CD14-positive monocyte (primary cell): ENCODE measurements at regions not wholly inside any gene's neighbourhood (a gene's known extent, or its start where the extent isn't known, plus 50 kb on each side); places are given as distances from the start of the nearest gene placed in this dataset.

Experiments used
- DNase-seq, 3 donors: peaks; one replicate each; pipeline ENCODE4 v3.0.0-alpha.2; 2011 to 2022
- H2AFZ ChIP-seq: 2 replicates; pipeline ENCODE4 v1.6.0; 2012; ENCODE audit warnings: mild to moderate bottlenecking, low read depth, low read length, inconsistent platforms; ENCODE audit not compliant: insufficient read depth, poor library complexity, severe bottlenecking
- H3K27ac ChIP-seq, 2 donors: 1 replicate in 1 of 2; 2 replicates in 1 of 2; pipeline ENCODE4 v1.5.1; 2012 to 2013; ENCODE audit warnings: low read length in 2 of 2, control low read depth in 1 of 2, inconsistent platforms in 1 of 2, low read depth in 1 of 2, mild to moderate bottlenecking in 1 of 2
- H3K27me3 ChIP-seq, 2 donors: one replicate each; pipeline versions ENCODE4 v1.6.0 to v1.6.1; 2011 to 2013; ENCODE audit warnings: low read length in 2 of 2; ENCODE audit not compliant: control insufficient read depth in 2 of 2, insufficient read depth in 2 of 2
- H3K36me3 ChIP-seq, 2 donors: replicated peaks in 1 of 2; 1 replicate in 1 of 2; 2 replicates in 1 of 2; pipeline versions ENCODE4 v1.5.1 to v1.6.1; 2012 to 2013; ENCODE audit warnings: low read length in 2 of 2, control low read depth in 1 of 2, inconsistent platforms in 1 of 2, mild to moderate bottlenecking in 1 of 2; ENCODE audit not compliant: insufficient read depth in 2 of 2, control insufficient read depth in 1 of 2
- H3K4me1 ChIP-seq, 2 donors: 1 replicate in 1 of 2; 2 replicates in 1 of 2; pipeline versions ENCODE4 v1.5.1 to v1.6.1; 2012 to 2013; ENCODE audit warnings: low read length in 2 of 2, control low read depth in 1 of 2, inconsistent platforms in 1 of 2, mild to moderate bottlenecking in 1 of 2, moderate library complexity in 1 of 2; ENCODE audit not compliant: insufficient read depth in 2 of 2, control insufficient read depth in 1 of 2
- H3K4me2 ChIP-seq: replicated peaks from 2 replicates; pipeline ENCODE3; 2012; ENCODE audit warnings: low read length, moderate library complexity, mild to moderate bottlenecking; ENCODE audit not compliant: poor library complexity, severe bottlenecking; ENCODE audit errors: extremely low read depth
- H3K4me3 ChIP-seq, 3 experiments: fragments of 200-600 bp in 1 of 3; sonication (generic) in 1 of 3; replicated peaks in 1 of 3; 1 replicate in 2 of 3; 2 replicates in 1 of 3; pipeline ENCODE4 v1.5.1; 2011 to 2013; ENCODE audit warnings: low read length in 3 of 3, mild to moderate bottlenecking in 3 of 3, control low read depth in 2 of 3, low read depth in 2 of 3, inconsistent platforms in 1 of 3, moderate library complexity in 1 of 3
- H3K79me2 ChIP-seq: 2 replicates; pipeline ENCODE4 v1.6.0; 2012; ENCODE audit warnings: mild to moderate bottlenecking, control low read depth, inconsistent platforms, low read length, moderate library complexity; ENCODE audit not compliant: insufficient read depth
- H3K9ac ChIP-seq: 2 replicates; pipeline ENCODE4 v1.6.0; 2017; ENCODE audit warnings: low read length, mild to moderate bottlenecking; ENCODE audit not compliant: insufficient read depth, poor library complexity, severe bottlenecking
- H3K9me3 ChIP-seq, 2 donors: replicated peaks in 1 of 2; 1 replicate in 1 of 2; 2 replicates in 1 of 2; pipeline versions ENCODE4 v1.5.1 to v1.6.1; 2012 to 2013; ENCODE audit warnings: low read length in 2 of 2, control low read depth in 1 of 2; ENCODE audit not compliant: control insufficient read depth in 1 of 2, insufficient read depth in 1 of 2
- H4K20me1 ChIP-seq: 2 replicates; pipeline ENCODE4 v1.6.0; 2012; ENCODE audit warnings: mild to moderate bottlenecking, low read length, control low read depth, moderate library complexity; ENCODE audit not compliant: insufficient read depth
- H3K27ac Mint-ChIP-seq, 7 donors: one replicate each; pipeline ENCODE4 v1.8.0; 2020; ENCODE audit warnings: mild to moderate bottlenecking in 7 of 7, mixed read lengths in 7 of 7, moderate library complexity in 6 of 7, inconsistent platforms in 2 of 7
- H3K27me3 Mint-ChIP-seq, 3 donors: one replicate each; pipeline ENCODE4 v1.8.0; 2021 to 2022; ENCODE audit warnings: low read depth in 3 of 3, mild to moderate bottlenecking in 3 of 3, mixed read lengths in 3 of 3, moderate library complexity in 3 of 3, inconsistent platforms in 1 of 3
- H3K36me3 Mint-ChIP-seq, 2 donors: one replicate each; pipeline ENCODE4 v1.8.0; 2020; ENCODE audit warnings: mixed read lengths in 2 of 2, inconsistent platforms in 1 of 2, mild to moderate bottlenecking in 1 of 2
- H3K4me1 Mint-ChIP-seq: one replicate; pipeline ENCODE4 v1.8.0; 2020; ENCODE audit warnings: mild to moderate bottlenecking, mixed read lengths
- H3K4me3 Mint-ChIP-seq, 2 donors: one replicate each; pipeline ENCODE4 v1.8.0; 2020; ENCODE audit warnings: mild to moderate bottlenecking in 2 of 2, mixed read lengths in 2 of 2, moderate library complexity in 1 of 2
- H3K9me3 Mint-ChIP-seq, 7 donors: one replicate each; pipeline ENCODE4 v1.8.0; 2020 to 2022; ENCODE audit warnings: mixed read lengths in 7 of 7, mild to moderate bottlenecking in 6 of 7, moderate library complexity in 6 of 7, inconsistent platforms in 2 of 7
- WGBS: methylation state at CpG from one replicate; pipeline ENCODE4 v1.1.5; 2013; ENCODE audit warnings: missing lambda C conversion rate; ENCODE audit not compliant: insufficient coverage; 5-methylcytosine and 5-hydroxymethylcytosine counted together
- intact Hi-C, 2 donors: fragments of 100-400 bp; cut with micrococcal nuclease; formaldehyde crosslinking; loops; one replicate each; pipeline versions ENCODE4 v1.15.0 to v1.15.1; 2023
- TF ChIP-seq, protein P1 (sequence below): fragments of 200-600 bp; IDR thresholded peaks from one replicate; pipeline ENCODE4 v1.8.0; 2022; ENCODE audit warnings: antibody characterized with exemption, mild to moderate bottlenecking

GRCh38 chr4:167321299-167321698 lies 87.0 kb upstream of the SPOCK3 start:
- H3K4me3 Mint-ChIP-seq = no peak overlapping the region
- H2AFZ ChIP-seq = no peak overlapping the region
- H3K79me2 ChIP-seq = no peaks in the 10 kb centered on the region
- no peaks in the 10 kb centered on the region for H3K9me3 ChIP-seq
- H3K27ac ChIP-seq = no peak overlapping the region
- no peaks in the 10 kb centered on the region for H3K36me3 Mint-ChIP-seq
- WGBS = no CpG with 5 or more reads among the region's 4 CpGs
- H3K36me3 ChIP-seq = no peaks in the 10 kb centered on the region
- H4K20me1 ChIP-seq = no peaks in the 10 kb centered on the region
- H3K4me2 ChIP-seq = no peak overlapping the region
- H3K4me1 ChIP-seq = no peaks in the 10 kb centered on the region
- no peak for DNase-seq
- TF ChIP-seq, protein P1, sequence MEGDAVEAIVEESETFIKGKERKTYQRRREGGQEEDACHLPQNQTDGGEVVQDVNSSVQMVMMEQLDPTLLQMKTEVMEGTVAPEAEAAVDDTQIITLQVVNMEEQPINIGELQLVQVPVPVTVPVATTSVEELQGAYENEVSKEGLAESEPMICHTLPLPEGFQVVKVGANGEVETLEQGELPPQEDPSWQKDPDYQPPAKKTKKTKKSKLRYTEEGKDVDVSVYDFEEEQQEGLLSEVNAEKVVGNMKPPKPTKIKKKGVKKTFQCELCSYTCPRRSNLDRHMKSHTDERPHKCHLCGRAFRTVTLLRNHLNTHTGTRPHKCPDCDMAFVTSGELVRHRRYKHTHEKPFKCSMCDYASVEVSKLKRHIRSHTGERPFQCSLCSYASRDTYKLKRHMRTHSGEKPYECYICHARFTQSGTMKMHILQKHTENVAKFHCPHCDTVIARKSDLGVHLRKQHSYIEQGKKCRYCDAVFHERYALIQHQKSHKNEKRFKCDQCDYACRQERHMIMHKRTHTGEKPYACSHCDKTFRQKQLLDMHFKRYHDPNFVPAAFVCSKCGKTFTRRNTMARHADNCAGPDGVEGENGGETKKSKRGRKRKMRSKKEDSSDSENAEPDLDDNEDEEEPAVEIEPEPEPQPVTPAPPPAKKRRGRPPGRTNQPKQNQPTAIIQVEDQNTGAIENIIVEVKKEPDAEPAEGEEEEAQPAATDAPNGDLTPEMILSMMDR = no peak
- intact Hi-C loops = no loop called here
- H3K27ac Mint-ChIP-seq = no peak overlapping the region
- no peaks in the 10 kb centered on the region for H3K27me3 ChIP-seq
- no peaks in the 10 kb centered on the region for H3K4me1 Mint-ChIP-seq
- H3K9me3 Mint-ChIP-seq = peaks cover 0 to 3% (median 0%) of the 10 kb centered on the region in 7 donors
- H3K27me3 Mint-ChIP-seq = peaks cover 0 to 1% (median 0%) of the 10 kb centered on the region in 3 donors
- H3K9ac ChIP-seq = no peak overlapping the region
- no peak overlapping the region for H3K4me3 ChIP-seq

DNA sequence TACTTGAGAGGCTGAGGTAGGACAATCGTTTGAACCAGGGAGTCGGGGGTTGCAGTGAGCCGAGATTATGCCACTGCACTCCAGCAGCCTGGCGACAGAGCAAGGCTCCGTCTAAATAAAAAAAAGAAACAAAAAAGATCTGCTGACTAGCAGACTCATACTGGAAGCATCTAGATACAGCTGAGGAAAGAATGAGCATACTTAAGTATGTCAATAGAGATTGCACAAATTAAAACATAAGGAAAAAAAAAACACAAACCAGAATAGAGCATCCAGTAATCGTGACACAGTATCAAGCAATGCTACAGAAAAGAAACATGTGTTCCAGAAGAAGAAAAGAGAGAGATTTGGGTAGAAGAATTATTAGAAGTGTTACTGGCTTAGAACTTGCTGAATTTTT lies 105.5 kb upstream of the SPOCK3 start:
- Histone ChIP-seq H3K79me2 (no peaks in the 10 kb centered on the region), H2AFZ (no peak overlapping the region), H3K27me3 (no peaks in the 10 kb centered on the region), H3K4me1 (no peaks in the 10 kb centered on the region), H3K36me3 (no peaks in the 10 kb centered on the region), H3K4me3 (no peak overlapping the region), H4K20me1 (no peaks in the 10 kb centered on the region), H3K27ac (no peak overlapping the region), H3K9me3 (no peaks in the 10 kb centered on the region), H3K4me2 (no peak overlapping the region), H3K9ac (no peak overlapping the region)
- no peak overlapping the region for H3K27ac Mint-ChIP-seq
- WGBS = 100% methylated on average over 3 of the region's 6 CpGs
- H3K9me3 Mint-ChIP-seq = peaks cover 2 to 18% (median 6%) of the 10 kb centered on the region in 7 donors
- no peak for DNase-seq
- H3K4me3 Mint-ChIP-seq = no peak overlapping the region
- intact Hi-C loops = no loop called here
- no peaks in the 10 kb centered on the region for H3K36me3 Mint-ChIP-seq
- H3K27me3 Mint-ChIP-seq = no peaks in the 10 kb centered on the region
- TF ChIP-seq, protein P1 = no peak
- no peaks in the 10 kb centered on the region for H3K4me1 Mint-ChIP-seq
